Nephron (organoid): ENCODE measurements at regions not wholly inside any gene's neighbourhood (a gene's known extent, or its start where the extent isn't known, plus 50 kb on each side); places are given as distances from the start of the nearest gene placed in this dataset.

Source experiments
- H3K27ac Mint-ChIP-seq, 3 experiments: 2 replicates each; pipeline ENCODE4 v1.8.0; 2020; ENCODE audit warnings: mixed read lengths in 3 of 3, mild to moderate bottlenecking in 2 of 3, moderate library complexity in 1 of 3
- H3K27me3 Mint-ChIP-seq: 2 replicates; pipeline ENCODE4 v1.8.0; 2021; ENCODE audit warnings: low read depth, mild to moderate bottlenecking, moderate library complexity, mixed read lengths
- H3K36me3 Mint-ChIP-seq: 2 replicates; pipeline ENCODE4 v1.8.0; 2020; ENCODE audit warnings: low read depth, mixed read lengths
- H3K4me1 Mint-ChIP-seq: 2 replicates; pipeline ENCODE4 v1.8.0; 2020; ENCODE audit warnings: mixed read lengths
- H3K4me3 Mint-ChIP-seq, 3 experiments: 2 replicates each; pipeline ENCODE4 v1.8.0; 2020; ENCODE audit warnings: mild to moderate bottlenecking in 3 of 3, mixed read lengths in 3 of 3, moderate library complexity in 2 of 3
- H3K9me3 Mint-ChIP-seq: 2 replicates; pipeline ENCODE4 v1.8.0; 2020; ENCODE audit warnings: mixed read lengths
- TF ChIP-seq, protein P1 (sequence below), 3 experiments: fragments of 200-600 bp; sonication (generic); IDR thresholded peaks; one replicate each; pipeline ENCODE4 v1.5.0; 2021; ENCODE audit warnings: antibody characterized with exemption in 3 of 3; ENCODE audit not compliant: unreplicated experiment in 3 of 3

DNA sequence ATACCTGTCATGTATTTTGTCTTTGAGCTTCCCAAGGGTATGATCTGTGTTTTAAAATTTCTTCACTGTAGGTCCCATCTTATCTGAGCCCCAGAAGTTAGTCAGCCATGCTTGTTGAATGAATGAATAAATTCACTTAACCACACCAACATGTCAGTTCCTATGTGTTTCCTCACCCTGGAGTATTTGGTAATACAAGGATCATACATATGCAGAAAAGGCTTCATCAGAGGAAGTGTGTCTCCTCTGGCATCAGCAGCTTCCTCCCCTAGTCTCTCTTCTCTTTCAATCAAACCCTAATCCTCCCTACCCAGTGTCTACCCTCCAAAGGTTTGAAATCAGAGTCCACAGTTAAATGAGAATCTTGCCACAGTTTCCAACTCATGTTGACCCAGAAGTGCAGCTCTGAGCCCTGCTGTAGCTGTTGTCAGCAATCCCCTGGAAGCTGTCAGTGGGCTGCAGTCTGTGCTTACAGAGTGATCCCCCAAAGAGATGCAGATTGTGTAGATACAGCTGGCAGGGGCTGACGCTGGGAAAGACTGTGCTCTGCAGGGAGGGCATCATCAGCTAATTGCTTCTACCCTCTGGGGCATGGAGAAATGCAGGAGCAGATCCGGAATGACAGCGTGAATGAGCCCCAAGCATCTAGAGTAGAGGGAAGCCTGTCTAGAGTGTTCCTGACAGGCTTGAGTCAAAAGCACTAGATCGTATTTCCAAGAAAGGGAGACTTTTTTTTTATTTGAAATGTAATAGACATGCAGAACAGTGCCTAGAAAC lies 105.0 kb upstream of the WDR11 start:
- Mint-ChIP-seq H3K27me3 (peaks cover 13% of the 10 kb centered on the region), H3K27ac (no peak overlapping the region), H3K4me3 (no peak overlapping the region), H3K9me3 (no peaks in the 10 kb centered on the region), H3K36me3 (no peaks in the 10 kb centered on the region), H3K4me1 (no peaks in the 10 kb centered on the region)
- TF ChIP-seq, protein P1, sequence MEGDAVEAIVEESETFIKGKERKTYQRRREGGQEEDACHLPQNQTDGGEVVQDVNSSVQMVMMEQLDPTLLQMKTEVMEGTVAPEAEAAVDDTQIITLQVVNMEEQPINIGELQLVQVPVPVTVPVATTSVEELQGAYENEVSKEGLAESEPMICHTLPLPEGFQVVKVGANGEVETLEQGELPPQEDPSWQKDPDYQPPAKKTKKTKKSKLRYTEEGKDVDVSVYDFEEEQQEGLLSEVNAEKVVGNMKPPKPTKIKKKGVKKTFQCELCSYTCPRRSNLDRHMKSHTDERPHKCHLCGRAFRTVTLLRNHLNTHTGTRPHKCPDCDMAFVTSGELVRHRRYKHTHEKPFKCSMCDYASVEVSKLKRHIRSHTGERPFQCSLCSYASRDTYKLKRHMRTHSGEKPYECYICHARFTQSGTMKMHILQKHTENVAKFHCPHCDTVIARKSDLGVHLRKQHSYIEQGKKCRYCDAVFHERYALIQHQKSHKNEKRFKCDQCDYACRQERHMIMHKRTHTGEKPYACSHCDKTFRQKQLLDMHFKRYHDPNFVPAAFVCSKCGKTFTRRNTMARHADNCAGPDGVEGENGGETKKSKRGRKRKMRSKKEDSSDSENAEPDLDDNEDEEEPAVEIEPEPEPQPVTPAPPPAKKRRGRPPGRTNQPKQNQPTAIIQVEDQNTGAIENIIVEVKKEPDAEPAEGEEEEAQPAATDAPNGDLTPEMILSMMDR (IDR thresholded peaks at IDR 0.05; ENCODE audit: unreplicated experiment in 3 of 3), result no peak

DNA sequence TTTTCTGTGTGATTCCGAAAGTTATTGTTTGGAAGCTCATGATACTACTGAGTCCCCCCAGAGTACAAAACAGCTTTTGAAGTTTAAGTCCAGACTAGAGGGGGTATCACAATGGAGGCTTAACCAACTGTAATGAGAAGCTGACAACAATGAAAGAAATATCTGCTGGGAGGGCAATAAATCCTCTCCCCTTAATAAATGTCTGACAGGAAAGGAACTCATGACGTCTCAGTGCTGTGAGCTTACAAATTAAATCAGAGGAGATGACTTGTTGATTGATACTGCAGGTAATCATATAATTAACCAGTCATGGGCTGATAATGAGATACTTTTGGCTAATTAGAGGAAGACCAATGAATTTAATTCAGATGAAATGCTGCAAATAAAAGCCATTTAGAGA lies 102.6 kb upstream of the WDR11 start:
- no peaks in the 10 kb centered on the region for H3K36me3 Mint-ChIP-seq
- H3K4me3 Mint-ChIP-seq, result no peak overlapping the region
- H3K27me3 Mint-ChIP-seq, result peaks cover 9% of the 10 kb centered on the region
- H3K4me1 Mint-ChIP-seq, result no peaks in the 10 kb centered on the region
- TF ChIP-seq, protein P1 (IDR thresholded peaks at IDR 0.05; ENCODE audit: unreplicated experiment in 3 of 3), result no peak
- no peak overlapping the region for H3K27ac Mint-ChIP-seq
- H3K9me3 Mint-ChIP-seq, result no peaks in the 10 kb centered on the region

DNA sequence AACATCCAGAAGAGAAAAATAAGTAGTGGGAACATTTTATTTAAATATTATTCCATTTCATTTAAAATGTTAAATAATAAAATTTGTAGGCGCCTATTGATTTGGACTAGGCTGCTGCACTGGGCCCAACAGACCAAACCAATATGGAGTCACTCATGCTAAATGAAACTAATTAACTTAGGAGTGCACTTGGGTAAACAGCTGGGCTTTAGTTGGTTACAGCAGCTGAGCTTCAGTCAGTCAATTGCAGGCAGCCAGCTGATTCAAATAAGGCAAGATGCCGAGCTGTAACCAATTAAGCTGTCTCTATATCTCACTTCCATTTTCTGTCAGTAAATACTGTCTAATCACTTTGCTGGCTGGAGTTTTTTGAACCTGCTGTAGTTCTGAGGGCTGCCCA lies 102.1 kb upstream of the WDR11 start:
- Mint-ChIP-seq H3K36me3 (no peaks in the 10 kb centered on the region), H3K27ac (no peak overlapping the region), H3K4me3 (no peak overlapping the region), H3K9me3 (no peaks in the 10 kb centered on the region), H3K27me3 (peaks cover 4% of the 10 kb centered on the region), H3K4me1 (no peaks in the 10 kb centered on the region)
- TF ChIP-seq, protein P1 (IDR thresholded peaks at IDR 0.05; ENCODE audit: unreplicated experiment in 3 of 3), result no peak

DNA sequence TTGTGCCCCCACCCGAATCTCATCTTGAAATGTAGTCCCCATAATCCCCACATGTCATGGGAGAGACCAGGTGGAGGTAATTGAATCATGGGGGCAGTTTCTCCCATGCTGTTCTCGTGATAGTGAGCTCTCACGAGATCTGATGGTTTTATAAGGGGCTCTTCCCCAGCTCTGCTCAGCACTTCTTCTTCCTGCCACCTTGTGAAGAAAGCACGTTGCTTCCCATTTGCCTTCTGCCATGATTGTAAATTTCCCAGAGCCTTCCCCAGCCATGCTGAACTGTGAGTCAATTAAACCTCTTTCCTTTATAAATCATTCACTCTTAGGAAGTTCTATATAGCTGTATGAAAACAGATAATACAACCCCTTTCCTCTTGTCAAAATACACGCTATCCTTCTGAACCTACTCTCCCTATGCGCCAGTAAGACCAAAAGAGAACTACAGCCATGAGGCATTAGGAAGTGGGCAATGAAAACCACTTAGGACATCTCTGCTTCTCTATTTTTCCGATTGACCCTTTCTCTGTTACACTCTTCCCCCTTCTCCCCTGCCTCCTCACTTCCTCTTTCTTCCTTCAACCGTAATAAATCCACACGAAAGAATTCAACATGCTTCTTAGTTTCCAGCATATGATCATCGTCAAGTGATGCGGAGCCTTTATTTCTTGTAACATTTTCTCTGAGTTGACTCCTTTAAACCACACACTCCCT lies 101.2 kb upstream of the WDR11 start:
- Mint-ChIP-seq H3K4me3 (no peak overlapping the region), H3K27me3 (peaks cover 4% of the 10 kb centered on the region), H3K4me1 (no peaks in the 10 kb centered on the region), H3K27ac (no peak overlapping the region), H3K9me3 (no peaks in the 10 kb centered on the region), H3K36me3 (no peaks in the 10 kb centered on the region)
- TF ChIP-seq, protein P1 (IDR thresholded peaks at IDR 0.05; ENCODE audit: unreplicated experiment in 3 of 3), result no peak

DNA sequence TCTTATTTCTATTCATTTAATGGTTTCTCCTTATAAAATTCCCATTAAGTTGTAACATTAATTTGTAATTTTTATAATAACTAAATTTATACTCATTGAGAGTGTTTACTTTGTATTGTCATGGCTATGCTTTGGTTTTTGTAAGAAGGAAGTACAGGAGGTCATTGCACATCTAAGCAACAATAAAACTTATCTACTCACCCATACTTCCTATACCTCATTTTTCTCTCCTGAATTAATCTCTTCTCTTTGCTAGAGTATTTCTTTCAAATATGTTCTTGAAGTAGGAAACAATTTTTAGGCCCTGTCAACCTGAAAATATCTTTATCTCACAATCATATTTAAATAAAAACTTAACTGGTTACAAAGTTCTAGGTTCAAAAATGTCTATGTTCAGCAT lies 95.4 kb upstream of the WDR11 start:
- H3K4me3 Mint-ChIP-seq, result no peak overlapping the region
- TF ChIP-seq, protein P1 (IDR thresholded peaks at IDR 0.05; ENCODE audit: unreplicated experiment in 3 of 3), result no peak
- no peaks in the 10 kb centered on the region for H3K4me1 Mint-ChIP-seq
- H3K36me3 Mint-ChIP-seq, result no peaks in the 10 kb centered on the region
- no peaks in the 10 kb centered on the region for H3K9me3 Mint-ChIP-seq
- no peak overlapping the region for H3K27ac Mint-ChIP-seq
- H3K27me3 Mint-ChIP-seq, result peaks cover 9% of the 10 kb centered on the region
